Gastroesophageal sphincter (tissue), 4 donors: ENCODE measurements at regions not wholly inside any gene's neighbourhood (a gene's known extent, or its start where the extent isn't known, plus 50 kb on each side); places are given as distances from the start of the nearest gene placed in this dataset.

Source experiments
- ATAC-seq: fragments of 150-250 bp; one replicate; pipeline ENCODE4 v1.9.1; 2016; ENCODE audit warnings: mild to moderate bottlenecking, moderate library complexity
- H3K27ac ChIP-seq, 4 donors: fragments of 200-600 bp; sonication (generic) in 3 of 4; 1 replicate in 3 of 4; 2 replicates in 1 of 4; pipeline ENCODE4 v1.5.1; 2016 to 2019
- H3K27me3 ChIP-seq: fragments of 200-600 bp; sonication (generic); one replicate; pipeline ENCODE4 v1.5.1; 2019
- H3K36me3 ChIP-seq, 2 donors: fragments of 200-600 bp; sonication (generic); one replicate each; pipeline ENCODE4 v1.5.1; 2019; ENCODE audit warnings: control low read depth in 1 of 2
- H3K4me1 ChIP-seq, 3 donors: fragments of 200-600 bp; sonication (generic); 1 replicate in 2 of 3; 2 replicates in 1 of 3; pipeline ENCODE4 v1.5.1; 2016 to 2019; ENCODE audit warnings: control low read depth in 2 of 3
- H3K4me3 ChIP-seq, 2 donors: fragments of 200-600 bp; sonication (generic); one replicate each; pipeline ENCODE4 v1.5.1; 2019; ENCODE audit warnings: mild to moderate bottlenecking in 1 of 2, moderate library complexity in 1 of 2
- H3K9me3 ChIP-seq, 3 donors: fragments of 200-600 bp; sonication (generic); one replicate each; pipeline ENCODE4 v1.5.1; 2017 to 2019; ENCODE audit warnings: control low read depth in 2 of 3
- EP300 ChIP-seq: sonication (generic); formaldehyde crosslinking; IDR thresholded peaks from one replicate; pipeline ENCODE4 v1.6.1; 2017; ENCODE audit warnings: antibody characterized with exemption, mild to moderate bottlenecking
- POLR2A ChIP-seq, 2 donors: fragments of 450-650 bp; IDR thresholded peaks; one replicate each; pipeline ENCODE4 v1.6.1; 2017; ENCODE audit warnings: antibody characterized with exemption in 2 of 2, mild to moderate bottlenecking in 2 of 2, moderate library complexity in 1 of 2
- POLR2AphosphoS5 ChIP-seq: sonication (generic); formaldehyde crosslinking; IDR thresholded peaks from one replicate; pipeline ENCODE4 v1.6.1; 2017; ENCODE audit warnings: antibody characterized with exemption
- WGBS, 2 donors: methylation state at CpG; one replicate each; pipeline ENCODE4 v1.1.5; 2018; ENCODE audit warnings: low coverage in 1 of 2; 5-methylcytosine and 5-hydroxymethylcytosine counted together
- TF ChIP-seq, protein P1 (sequence below), 4 experiments: fragments of 200-600 bp in 2 of 4; fragments of 450-650 bp in 2 of 4; sonication (generic) in 1 of 4; IDR thresholded peaks; one replicate each; pipeline ENCODE4 v1.5.1; 2017 to 2019; ENCODE audit warnings: antibody characterized with exemption in 4 of 4, mild to moderate bottlenecking in 2 of 4, moderate library complexity in 2 of 4

DNA sequence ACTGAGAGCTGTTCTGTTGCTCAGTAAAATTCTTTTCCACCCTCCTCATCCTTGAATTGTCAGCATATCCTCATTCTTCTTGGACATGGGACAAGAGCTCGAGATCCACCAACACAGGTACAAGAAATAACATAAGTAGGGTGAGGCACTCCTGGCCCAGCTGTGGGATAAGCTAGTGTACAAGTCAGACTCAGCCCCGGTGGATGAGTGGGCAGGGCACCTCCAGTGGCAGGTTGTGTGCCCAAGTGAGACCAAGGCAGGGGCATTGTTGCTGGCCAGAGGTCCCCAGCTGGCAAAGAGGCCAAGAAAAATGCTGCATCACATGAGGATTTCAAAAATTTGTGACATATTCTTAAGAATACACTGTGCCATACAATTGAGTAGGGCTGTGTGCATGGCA is 402.0 kb upstream of the ZWINT start:
- no peaks in the 10 kb centered on the region for H3K9me3 ChIP-seq
- WGBS, 2 donors: no CpG with 5 or more reads among the region's 2 CpGs

DNA sequence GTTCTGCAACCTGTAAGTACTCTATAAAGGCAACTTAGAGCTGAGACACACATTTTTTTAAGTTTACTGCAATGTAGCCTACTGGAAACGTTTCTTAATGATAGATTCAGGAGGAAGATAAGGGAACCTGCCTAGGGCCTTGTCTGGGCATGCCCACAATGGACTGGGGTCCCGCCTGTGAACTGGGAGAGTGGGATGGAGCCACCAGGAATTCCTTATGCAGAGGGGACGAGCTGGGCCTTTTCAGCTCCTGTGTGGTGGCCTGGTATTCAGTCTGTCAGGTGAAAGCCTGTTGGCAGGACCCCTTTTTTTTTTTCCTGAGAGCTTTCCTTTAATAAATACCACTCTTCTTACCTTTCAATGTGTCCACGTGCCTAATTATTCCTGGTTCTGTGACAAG is 384.4 kb upstream of the ZWINT start:
- Histone ChIP-seq H3K9me3 (no peaks in the 10 kb centered on the region), H3K27me3 (no peaks in the 10 kb centered on the region), H3K36me3 (no peaks in the 10 kb centered on the region), H3K4me1 (no peaks in the 10 kb centered on the region), H3K4me3 (no peak overlapping the region), H3K27ac (no peak overlapping the region)
- TF ChIP-seq POLR2A (IDR thresholded peaks at IDR 0.05) (no peak), POLR2AphosphoS5 (no peak), EP300 (no peak)
- TF ChIP-seq, protein P1, sequence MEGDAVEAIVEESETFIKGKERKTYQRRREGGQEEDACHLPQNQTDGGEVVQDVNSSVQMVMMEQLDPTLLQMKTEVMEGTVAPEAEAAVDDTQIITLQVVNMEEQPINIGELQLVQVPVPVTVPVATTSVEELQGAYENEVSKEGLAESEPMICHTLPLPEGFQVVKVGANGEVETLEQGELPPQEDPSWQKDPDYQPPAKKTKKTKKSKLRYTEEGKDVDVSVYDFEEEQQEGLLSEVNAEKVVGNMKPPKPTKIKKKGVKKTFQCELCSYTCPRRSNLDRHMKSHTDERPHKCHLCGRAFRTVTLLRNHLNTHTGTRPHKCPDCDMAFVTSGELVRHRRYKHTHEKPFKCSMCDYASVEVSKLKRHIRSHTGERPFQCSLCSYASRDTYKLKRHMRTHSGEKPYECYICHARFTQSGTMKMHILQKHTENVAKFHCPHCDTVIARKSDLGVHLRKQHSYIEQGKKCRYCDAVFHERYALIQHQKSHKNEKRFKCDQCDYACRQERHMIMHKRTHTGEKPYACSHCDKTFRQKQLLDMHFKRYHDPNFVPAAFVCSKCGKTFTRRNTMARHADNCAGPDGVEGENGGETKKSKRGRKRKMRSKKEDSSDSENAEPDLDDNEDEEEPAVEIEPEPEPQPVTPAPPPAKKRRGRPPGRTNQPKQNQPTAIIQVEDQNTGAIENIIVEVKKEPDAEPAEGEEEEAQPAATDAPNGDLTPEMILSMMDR (IDR thresholded peaks at IDR 0.05): no peak
- 56 to 71% methylated on average over 4 of the region's 4 CpGs for WGBS, 2 donors
- no peak for ATAC-seq

More for the DNA sequence above, 402.0 kb upstream of the ZWINT start:
- no peak for TF ChIP-seq POLR2A (IDR thresholded peaks at IDR 0.05)
- no peak for TF ChIP-seq EP300
- TF ChIP-seq, protein P1 (IDR thresholded peaks at IDR 0.05): no peak
- no peak for TF ChIP-seq POLR2AphosphoS5
- Histone ChIP-seq H3K27ac (no peak overlapping the region), H3K4me3 (no peak overlapping the region), H3K27me3 (no peaks in the 10 kb centered on the region), H3K4me1 (no peaks in the 10 kb centered on the region), H3K36me3 (no peaks in the 10 kb centered on the region)
- ATAC-seq: no peak

DNA sequence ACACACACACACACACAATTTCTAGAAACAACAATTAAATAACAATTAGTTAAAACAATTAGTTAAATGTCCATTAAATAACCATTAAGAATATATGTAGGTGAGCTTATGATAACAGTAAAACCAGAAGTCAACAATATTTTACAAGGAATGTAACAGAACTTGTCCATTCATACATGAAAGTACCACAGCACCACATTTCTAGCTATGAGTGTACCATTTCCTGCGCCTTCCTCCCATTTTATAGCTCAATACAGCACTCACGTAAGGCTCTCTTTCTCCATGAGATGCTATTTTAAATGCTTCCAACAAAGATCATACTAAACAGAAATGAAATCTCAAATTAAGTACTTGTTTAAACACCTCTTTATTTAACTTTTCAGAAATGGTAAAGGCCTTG is 367.3 kb upstream of the ZWINT start:
- Histone ChIP-seq H3K4me3 (no peak overlapping the region), H3K27me3 (no peaks in the 10 kb centered on the region), H3K27ac (no peak overlapping the region), H3K9me3 (no peaks in the 10 kb centered on the region), H3K36me3 (no peaks in the 10 kb centered on the region), H3K4me1 (no peaks in the 10 kb centered on the region)
- TF ChIP-seq POLR2AphosphoS5 (no peak), EP300 (no peak), POLR2A (IDR thresholded peaks at IDR 0.05) (no peak)
- TF ChIP-seq, protein P1 (IDR thresholded peaks at IDR 0.05): no peak
- 69 to 81% methylated on average over 2 of the region's 2 CpGs for WGBS, 2 donors
- ATAC-seq: no peak

DNA sequence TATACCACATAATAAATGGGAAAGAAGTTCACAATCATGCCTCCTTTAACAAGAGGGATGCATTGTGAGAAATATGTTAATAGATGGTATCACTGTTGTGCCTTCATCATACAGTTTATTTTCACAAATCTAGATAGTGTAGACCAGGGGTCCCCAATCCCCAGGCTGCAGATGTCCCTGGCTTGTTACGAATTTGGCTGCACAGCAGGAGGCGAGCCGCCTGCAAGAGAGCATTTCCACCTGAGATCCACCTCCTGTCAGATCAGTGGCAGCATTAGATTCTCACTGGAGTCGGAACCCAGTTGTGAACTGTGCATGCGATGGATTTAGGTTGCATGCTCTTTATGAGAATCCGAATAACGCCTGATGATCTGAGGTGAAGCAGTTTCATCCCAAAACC is 361.9 kb upstream of the ZWINT start:
- H3K27me3 ChIP-seq: no peaks in the 10 kb centered on the region
- no peaks in the 10 kb centered on the region for H3K9me3 ChIP-seq

DNA sequence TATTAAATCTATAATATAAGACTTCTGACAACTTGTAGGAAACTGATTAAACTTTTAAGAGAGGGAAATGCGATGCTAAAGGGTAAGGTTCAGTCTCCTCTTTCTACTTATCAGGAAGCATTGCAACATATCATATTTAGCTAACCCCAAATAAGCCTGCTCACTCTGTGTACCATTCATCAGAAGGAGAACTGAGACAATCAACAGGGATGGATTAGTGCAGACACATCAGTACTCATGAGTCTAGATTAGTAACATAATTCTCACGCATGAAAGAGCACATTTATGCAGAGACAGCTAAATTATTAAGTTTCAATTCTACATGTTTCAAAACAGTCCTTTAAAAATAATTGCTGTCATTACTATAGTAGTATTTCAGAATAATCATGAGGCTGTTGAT is 354.2 kb upstream of the ZWINT start:
- no peaks in the 10 kb centered on the region for H3K27me3 ChIP-seq
- no peaks in the 10 kb centered on the region for H3K9me3 ChIP-seq
- H3K4me1 ChIP-seq: no peaks in the 10 kb centered on the region
- ATAC-seq: no peak
- TF ChIP-seq POLR2A (IDR thresholded peaks at IDR 0.05): no peak
- no peak for TF ChIP-seq POLR2AphosphoS5
- TF ChIP-seq, protein P1 (IDR thresholded peaks at IDR 0.05): no peak
- no peak for TF ChIP-seq EP300
- WGBS, 2 donors: 47 to 59% methylated on average over 2 of the region's 2 CpGs
- H3K36me3 ChIP-seq: no peaks in the 10 kb centered on the region
- no peak overlapping the region for H3K4me3 ChIP-seq
- H3K27ac ChIP-seq: no peak overlapping the region

More for the DNA sequence above, 361.9 kb upstream of the ZWINT start:
- no peak for ATAC-seq
- H3K4me1 ChIP-seq: no peaks in the 10 kb centered on the region
- TF ChIP-seq POLR2A (IDR thresholded peaks at IDR 0.05) (no peak), POLR2AphosphoS5 (no peak), EP300 (no peak)
- TF ChIP-seq, protein P1 (IDR thresholded peaks at IDR 0.05): no peak
- H3K4me3 ChIP-seq: no peak overlapping the region
- WGBS, 2 donors: 66 to 69% methylated on average over 5 to 6 of the region's 7 CpGs
- H3K27ac ChIP-seq: no peak overlapping the region
- no peaks in the 10 kb centered on the region for H3K36me3 ChIP-seq
